HG02885 (cell line): ENCODE measurements at regions not wholly inside any gene's neighbourhood (a gene's known extent, or its start where the extent isn't known, plus 50 kb on each side); places are given as distances from the start of the nearest gene placed in this dataset.
"Not testable (repeated sequence)": the region's sequence is repeated elsewhere in the genome, so short reads cannot be mapped to it uniquely, and the experiment has no call there.

Experiments
- ATAC-seq: cut with Tn5 transposase; IDR thresholded peaks from one replicate; pipeline ENCODE4 v1.9.1; 2021; ENCODE audit warnings: mild to moderate bottlenecking; ENCODE audit not compliant: unreplicated experiment, poor library complexity

DNA sequence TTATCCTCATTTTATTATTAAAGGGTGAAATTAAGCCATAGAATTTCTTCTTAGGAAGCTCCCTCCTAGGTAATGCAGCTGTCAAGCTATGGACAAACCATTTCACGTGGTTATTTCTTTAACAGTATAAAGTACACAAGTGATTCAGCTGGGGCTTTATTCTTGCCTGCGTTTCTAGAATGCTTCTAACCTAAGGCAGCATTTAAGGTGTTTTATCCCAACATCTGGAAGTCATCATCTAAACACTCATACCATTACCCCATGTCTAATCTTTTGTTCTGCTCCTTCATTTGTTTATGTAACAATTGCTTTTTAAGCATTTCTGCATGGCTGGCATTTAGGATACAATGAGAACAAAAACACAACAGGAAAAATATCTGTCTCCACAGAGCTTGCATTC lies 829.2 kb upstream of the ADAMTS5 start:
- no peak for ATAC-seq

DNA sequence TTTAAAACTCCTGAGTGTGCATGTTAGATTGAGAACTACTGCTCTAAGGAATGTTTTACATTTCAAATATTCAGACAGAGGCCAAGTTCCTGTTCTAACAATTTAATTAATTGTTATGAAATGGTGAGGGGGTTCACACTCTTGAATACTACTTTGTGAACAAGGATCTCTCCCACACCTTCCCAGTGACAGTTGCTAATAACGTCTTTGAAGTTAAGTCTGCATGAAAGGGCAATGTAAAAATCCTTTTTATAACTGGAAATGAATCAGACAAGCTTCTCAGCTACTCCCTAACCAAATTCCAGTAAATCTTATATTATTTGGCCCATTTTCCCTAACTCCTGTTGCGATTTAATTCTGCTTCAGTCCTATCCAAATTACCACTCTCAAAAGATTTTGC lies 828.5 kb upstream of the ADAMTS5 start:
- no peak for ATAC-seq

DNA sequence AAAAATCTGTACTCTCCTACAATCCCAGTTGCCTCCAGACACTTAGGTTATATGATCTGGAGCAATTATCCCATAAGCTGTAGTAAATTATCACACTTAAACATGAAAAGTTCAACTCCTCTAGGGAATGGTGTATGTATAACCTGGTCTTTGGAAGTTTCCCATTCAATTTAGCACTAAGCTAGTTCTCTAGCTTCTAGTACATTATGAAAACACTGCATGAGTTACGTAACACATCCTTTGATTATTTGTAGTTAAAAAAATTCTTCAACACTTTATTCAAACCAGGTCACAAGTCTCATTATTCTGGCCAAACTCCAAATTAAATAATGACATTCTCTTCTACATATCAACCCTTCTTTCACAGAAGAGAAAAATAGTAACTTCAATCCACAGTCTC lies 827.0 kb upstream of the ADAMTS5 start:
- no peak for ATAC-seq

DNA sequence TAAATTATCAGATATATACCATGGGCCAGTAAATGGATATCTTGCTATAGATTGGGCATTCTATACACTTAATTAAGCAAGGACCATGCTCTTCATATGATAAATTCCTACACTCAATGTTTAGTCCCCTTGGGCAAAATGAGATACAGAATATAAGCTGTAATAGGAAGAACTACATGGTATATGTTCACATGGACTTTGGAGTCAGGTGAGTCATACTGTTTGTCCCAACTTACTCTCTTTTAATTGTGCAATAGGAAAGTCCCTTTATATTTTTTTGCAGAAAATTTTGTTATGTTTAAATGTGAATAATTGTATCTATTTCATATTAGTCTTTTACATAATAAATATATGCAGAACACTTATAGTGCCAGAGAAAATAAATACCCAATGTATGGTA lies 820.2 kb upstream of the ADAMTS5 start:
- no peak for ATAC-seq

DNA sequence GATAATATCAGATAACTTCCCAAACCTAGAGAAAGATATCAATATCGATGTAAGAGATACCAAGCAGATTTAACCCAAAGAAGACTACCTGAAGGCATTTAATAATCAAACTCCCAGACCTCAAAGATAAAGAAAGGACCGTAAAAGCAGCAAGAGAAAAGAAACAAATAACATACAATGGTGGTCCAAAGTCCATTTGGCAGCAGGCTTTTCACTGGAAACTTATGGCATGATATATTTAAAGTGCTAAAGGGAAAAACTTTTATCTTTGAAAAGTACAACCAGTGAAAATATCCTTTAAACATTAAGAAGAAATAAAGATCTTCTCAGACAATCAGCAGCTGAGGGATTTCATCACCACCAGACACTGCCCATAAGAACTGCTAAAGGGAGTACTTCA lies 812.7 kb upstream of the ADAMTS5 start:
- ATAC-seq: no peak

DNA sequence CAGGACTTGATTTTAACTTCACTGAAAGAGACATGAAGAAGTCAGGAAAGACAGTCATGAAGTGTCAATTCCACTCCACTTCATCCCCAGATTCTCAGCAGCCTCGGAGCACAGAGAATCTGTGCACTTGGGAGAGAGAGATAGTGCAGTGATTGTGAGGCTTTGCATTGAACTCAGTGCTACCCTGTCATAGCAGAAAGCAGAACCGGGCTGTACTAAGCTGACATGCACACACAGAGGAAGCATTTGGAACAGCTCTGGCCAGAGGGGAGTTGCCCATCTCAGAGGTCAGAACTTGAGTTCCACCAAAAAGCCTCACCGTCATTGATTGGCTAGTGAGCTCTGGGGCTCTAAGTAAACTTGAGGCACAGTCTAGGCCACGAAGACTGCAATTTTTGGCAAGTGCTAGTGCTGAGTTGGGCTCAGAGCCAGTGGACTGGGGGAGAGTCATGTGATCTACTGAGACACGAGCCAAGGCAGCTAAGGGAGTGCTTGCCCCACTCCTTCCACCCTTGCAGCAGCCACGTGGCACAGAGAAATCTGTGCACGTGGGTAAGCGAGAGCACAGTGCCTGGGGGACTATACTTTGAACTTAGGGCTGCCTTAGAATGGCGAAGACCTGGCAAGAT lies 810.2 kb upstream of the ADAMTS5 start:
- no peak for ATAC-seq

DNA sequence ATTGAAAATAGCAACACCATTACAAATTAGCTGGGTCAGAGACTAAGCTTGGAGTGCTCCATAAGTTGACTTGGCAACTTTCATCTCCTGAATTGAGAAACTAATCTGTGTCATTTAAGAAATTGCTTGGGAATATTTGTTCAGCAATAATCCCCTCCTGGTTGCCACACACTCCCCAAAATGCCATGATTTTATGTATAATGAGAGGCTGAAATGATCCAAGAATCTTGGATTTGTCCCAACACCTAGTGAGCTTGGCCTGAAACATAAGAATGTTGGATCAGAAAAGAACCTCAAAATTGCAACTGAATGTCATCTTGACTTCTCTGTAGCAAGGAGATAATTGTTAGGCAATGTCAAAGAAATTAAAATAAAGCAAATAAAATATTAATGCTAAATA lies 805.9 kb upstream of the ADAMTS5 start:
- ATAC-seq: no peak

DNA sequence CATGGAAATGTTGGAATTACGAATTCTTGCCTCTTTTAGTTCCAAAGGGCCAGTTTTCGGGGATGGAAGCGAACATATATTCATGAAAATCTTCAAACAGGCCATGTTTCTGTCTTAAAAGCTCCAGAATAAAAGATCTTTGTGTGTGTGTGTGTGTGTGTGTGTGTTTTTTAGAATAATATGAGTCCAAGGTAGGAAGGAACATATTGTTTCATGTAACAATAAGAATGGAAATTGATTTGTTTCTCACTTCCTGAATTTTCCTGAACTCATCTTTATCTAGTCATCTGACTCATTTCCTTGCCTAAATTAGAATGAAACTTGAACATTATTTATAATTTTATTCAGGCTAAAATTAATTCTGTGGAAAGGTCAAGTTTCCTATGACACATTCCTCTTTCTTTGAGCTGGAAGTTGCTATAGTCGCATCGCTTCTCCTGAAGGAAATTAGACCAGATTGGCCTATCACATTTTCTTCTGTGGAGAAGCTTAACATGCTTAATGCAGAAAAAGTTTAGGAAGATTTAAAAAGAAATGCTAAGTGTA lies 805.1 kb upstream of the ADAMTS5 start:
- ATAC-seq: no peak

DNA sequence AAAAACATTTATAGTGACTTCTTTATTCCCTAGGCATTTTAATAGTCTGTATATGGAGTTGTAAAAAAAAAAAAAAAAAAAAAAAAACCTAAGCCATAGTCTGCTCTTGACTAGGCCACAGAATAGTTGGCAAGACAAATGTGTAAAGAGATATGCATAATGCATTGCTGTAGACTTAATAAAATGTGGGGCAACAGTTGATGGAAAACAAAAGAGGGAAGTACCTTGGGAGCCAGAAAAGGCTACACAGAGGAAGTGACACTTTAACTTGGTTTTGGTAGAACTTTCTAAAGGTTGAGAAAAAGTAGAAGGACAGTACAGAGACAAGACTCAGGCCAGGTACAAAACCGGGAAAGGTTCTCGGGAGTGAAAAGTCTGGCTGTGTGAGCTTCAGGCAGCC lies 802.9 kb upstream of the ADAMTS5 start:
- ATAC-seq: no peak

DNA sequence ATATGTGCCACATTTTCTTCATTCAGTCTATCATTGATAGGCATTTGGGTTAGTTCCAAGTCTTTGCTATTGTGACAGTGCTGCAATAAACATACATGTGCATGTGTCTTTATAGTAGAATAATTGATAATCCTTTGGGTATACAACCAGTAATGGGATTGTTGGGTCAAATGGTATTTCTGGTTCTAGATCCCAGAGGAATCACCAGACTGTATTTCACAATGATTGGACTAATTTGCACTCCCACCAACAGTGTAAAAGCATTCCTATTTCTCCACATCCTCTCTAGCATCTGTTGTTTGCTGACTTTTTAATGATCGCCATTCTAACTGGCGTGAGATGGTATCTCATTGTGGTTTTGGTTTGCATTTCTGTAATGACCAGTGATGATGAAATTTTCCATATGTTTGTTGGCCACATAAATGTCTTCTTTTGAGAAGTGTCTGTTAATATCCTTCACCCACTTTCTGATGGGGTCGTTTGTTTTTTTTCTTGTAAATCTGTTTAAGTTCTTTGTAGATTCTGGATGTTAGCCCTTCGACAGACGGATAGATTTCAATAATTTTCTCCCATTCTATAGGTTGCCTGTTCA lies 801.3 kb upstream of the ADAMTS5 start:
- not testable (repeated sequence) for ATAC-seq

DNA sequence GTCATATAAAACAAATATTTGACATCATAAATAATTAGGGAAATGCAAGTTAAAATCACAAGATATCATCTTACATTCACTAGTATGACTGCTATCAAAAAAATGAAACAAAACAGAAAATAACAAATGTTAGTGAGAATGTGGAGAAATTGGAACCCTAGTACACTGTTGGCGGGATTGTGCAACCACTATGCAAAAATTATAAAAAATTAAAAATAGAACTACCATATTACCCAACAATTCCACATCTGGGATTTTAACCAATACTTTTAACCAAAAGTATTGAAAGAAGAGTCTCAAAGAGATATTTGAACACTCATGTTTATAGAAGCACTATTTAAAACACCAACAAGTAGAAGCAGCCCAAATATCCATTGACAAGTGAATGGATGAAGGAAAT lies 797.2 kb upstream of the ADAMTS5 start:
- no peak for ATAC-seq

DNA sequence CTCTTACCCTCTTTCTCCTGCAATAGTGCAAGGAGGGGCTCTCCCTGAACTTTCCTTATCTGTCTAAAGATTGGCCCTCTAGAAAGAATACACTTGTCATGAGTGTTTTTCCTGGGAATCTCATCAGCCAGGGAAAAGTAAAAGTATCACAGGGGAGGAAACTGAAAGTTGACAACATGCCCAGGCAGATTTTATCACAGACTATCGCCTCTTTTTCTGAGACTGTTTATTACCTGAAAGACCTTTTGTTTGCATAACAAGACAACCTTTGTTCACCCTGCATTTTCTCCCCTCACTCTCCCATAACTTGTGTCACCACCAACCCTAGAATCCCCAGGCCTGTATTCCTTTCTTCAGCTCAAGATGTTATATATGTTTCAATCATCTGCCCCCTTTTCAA lies 794.7 kb upstream of the ADAMTS5 start:
- ATAC-seq: no peak

DNA sequence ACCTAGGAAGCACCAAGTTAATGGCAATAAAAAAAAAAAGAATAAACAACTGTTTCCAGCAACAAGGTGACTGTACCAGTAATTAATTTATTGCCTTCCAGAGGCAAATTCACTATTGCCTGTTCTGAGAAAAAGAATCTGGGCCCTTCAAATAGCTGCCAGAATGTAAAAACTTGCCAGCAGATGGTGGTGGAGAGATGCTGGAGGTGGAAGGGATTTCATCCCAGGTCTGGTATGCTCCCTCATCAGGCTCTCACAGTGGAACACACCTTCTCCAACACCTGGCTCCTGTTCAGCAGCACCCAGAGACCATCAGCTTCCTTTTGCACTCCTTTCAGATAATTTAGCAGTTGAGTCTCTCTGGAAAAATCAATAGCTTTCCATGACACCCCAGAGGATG lies 792.9 kb upstream of the ADAMTS5 start:
- no peak for ATAC-seq

DNA sequence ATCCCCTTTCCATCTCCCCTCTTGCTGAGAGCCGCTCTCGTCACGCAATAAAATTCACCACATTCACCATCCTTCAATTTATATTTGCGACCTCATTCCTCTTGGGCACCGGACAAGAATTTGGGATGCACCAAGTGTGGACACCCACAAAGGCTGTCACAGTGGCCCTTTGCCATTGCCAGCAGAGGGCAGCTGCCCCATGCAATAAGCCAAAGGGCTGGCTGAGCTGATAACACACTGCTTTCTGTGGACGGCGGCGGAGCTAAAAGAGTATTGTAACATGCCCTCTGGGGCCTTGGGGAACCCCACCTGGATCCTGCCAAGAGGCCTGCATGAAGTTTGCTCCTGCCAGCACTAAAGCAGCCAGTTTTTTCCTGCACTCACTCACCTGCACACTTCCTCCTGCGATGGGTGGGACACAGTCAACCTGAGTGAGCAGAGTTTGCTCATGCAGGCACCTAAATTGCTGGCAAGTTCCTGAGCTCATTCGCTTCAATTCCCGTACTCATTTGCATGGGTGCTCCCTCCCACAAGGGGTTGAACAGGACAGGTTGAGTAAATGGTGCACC lies 792.3 kb upstream of the ADAMTS5 start:
- no peak for ATAC-seq

DNA sequence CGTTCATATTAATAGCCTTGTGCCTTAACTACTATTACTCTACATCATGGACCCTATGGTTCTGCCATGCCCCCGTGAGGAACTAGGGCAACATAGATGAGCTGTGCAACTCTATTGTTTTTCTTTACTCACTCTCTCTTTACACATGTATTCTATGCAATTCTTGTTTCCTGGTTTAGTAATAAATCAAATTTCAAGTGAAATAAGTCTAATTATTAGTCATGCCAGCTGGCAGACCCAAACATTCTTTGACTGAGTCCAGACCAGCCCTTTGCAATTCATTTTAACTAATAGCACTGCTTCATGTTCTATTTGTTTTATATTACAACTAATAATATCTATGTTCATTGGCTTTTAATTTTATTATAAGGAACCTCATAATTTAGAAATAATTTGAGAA lies 789.3 kb upstream of the ADAMTS5 start:
- no peak for ATAC-seq

DNA sequence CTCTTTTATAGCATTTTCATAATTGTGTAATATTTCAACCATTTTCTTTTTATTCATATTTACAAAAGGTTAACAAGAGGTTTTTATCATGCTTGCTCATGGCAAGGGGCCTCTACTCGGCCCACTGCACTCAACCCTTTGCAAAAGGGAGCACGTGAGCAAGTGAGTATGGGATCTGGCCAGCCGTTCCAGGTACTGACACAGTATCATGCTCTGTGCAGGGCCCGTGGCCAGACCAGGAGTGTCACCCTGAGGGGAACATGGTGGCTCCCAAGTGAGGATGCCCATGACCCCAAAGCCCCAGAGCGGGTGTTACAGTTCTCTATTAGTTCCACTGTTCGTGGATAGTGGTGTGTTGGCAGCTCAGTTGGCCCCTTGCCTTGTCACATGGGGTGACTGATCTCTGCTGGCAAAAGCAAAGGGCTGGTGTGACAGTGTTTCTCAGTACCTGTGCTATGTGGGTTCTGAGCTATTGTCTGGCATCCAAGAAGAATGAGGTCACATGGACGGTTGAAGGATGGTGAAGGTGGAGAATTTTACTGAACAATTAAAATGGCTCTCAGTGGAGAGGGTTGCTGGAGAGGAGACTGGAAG lies 777.2 kb upstream of the ADAMTS5 start:
- no peak for ATAC-seq

DNA sequence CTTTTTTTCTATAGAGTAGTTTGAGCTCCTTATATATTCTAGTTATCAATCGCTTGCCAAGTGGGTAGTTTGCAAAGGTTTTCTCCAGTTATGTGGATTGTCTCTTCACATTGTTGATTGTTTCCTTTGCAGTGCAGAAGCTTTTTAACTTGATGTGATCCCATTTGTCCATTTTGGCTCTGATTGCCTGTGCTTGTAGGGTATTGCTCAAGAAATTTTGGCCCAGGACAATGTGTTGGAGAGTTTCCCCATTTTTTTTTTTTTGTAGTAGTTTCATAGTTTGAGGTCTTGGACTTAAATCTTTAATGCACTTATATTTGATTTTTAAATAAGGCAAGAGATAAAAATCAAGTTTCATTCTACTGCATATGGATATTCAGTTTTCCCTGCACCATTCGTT lies 774.8 kb upstream of the ADAMTS5 start:
- ATAC-seq: no peak

DNA sequence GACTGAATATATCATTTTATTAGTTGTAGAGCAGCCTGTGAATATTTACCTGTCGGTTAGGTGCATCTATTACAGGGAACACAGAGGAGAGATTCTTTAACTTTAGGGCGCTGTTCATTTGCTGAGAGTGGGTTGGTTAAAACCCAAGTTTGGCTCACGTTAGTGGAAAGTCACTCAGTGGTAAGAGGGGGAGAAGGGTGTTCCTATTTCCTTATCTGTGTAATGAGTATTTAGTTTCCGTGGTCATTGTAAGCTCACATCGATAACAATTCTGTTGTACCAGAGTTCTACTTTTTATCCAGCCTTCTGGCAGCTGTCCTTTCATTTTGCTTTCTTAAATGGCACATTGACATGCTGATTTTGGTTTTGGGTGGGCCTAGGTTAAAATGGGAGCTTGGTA lies 773.2 kb upstream of the ADAMTS5 start:
- ATAC-seq: no peak

DNA sequence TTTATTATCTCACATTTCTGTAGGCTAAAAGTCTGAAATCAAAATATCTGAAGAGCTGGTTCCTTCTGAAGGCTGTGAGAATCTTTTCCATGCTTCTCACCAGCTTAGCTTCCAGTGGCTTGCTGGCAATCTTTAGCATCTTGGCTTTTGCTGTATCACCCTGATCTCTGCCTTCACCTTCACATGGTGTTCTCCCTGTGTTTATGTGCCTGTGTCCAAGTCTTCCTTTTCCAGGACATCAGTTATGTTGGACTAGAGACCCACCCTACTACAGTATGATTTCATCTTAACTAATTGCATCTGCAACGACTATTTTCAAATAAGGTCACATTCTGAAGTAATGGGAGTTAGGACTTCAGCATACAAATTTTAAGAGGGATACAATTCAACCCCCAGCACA lies 772.3 kb upstream of the ADAMTS5 start:
- ATAC-seq: no peak

DNA sequence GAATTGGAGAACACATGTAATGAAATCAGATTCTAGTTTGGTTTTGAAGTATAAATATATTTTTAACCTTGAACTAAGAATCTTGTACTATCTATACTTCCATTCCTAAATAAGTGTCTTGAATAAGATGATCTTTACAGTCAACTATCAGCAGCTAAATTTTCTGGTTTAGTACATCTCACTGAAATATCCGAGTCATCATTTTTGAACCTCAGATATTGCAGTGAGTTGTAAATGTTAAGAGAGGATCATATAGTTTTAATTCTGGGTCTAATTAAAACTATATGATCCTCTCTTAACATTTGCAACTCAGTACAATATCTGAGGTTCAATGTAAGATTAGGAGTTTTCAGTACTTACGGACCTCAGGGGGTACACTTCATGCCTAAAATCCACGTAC lies 768.8 kb upstream of the ADAMTS5 start:
- ATAC-seq: no peak

DNA sequence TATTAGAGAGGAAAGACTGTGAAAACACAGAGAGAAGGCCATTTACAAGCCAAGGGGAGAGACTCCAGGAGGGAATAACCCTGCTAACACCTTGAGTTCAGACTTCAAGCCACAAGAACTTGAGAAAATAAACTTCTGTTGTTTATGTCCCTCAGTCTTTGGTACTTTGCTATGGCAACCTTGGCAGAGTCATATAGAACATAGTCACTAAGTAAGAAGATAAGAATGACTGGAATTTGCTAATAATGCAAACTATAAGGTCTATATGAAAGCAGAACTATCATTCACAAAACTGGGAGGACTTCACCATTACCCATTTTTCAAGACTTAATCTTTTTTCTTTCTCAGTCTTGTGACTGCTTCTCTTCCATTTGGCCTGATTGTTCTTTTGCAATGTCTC lies 767.3 kb upstream of the ADAMTS5 start:
- no peak for ATAC-seq

DNA sequence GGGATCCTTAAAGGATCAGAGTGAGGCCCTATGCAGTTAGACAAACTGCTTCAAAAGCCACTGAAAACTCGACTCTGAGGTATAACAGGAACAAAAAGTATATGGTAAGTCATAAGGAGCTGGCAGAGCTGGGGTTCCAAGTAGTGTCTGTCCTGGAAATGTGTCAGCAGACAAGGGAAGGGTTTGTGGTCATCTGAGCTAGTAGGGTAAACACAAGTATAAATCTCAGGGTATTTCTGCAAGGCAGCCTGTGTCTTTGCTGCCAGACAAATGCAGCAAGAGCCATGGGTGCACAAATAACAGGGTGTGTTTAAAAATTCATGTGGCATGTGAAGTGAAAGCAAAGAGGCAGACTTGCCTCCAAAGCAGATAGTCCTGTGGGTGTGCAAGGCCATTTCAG lies 759.0 kb upstream of the ADAMTS5 start:
- no peak for ATAC-seq
